Esophagus squamous epithelium (tissue), 4 donors: ENCODE measurements at regions not wholly inside any gene's neighbourhood (a gene's known extent, or its start where the extent isn't known, plus 50 kb on each side); places are given as distances from the start of the nearest gene placed in this dataset.

Experiments used
- POLR2A ChIP-seq, 4 donors: fragments of 450-650 bp; IDR thresholded peaks; one replicate each; pipeline ENCODE4 v1.6.1; 2017; ENCODE audit warnings: antibody characterized with exemption in 4 of 4, mild to moderate bottlenecking in 4 of 4, moderate library complexity in 3 of 4
- TF ChIP-seq, protein P1 (sequence below), 6 experiments: fragments of 450-650 bp in 4 of 6; fragments of 200-600 bp in 2 of 6; sonication (generic) in 2 of 6; IDR thresholded peaks; one replicate each; pipeline ENCODE4 v1.5.1; 2016 to 2019; ENCODE audit warnings: antibody characterized with exemption in 6 of 6, mild to moderate bottlenecking in 4 of 6, moderate library complexity in 4 of 6

DNA sequence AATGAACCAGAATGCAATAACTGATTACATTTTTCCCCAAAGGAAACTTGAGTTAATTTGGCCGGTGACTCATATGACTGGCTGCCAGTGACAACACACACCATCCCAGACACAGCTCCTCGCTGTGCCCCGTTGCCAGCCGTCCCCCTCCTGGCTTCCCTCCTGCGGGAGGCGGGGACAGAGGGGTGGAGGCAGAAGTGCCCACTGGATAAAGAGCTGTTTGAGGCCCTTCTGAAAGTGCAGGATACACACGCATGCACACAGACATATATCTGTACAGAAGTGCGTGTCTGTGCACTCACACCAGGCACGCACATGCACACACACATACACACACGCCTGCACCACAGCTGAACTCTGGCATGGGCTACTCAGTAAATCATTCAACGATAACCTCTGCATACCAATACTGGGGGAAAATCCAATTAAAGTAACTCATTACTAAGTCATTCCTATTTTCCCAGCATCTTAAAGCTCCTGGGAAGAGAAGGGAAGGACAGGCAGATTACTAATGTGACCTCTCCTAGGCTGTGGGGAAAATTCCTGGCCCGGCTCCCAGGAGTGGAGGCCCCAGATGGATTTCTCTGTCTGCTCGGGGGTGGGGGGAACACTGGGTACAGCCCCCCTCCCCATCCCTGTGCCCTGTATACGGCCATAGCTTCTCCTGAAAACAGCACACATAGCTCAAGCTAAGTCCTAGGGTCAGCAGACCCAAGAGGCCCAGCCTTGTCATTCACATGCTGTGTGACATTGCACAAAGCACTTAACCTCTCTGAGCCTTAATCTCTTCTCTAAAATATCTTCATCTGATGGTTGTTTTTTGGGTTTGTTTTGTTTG, 52.3 kb upstream of the MYL10 start:
- TF ChIP-seq, protein P1, sequence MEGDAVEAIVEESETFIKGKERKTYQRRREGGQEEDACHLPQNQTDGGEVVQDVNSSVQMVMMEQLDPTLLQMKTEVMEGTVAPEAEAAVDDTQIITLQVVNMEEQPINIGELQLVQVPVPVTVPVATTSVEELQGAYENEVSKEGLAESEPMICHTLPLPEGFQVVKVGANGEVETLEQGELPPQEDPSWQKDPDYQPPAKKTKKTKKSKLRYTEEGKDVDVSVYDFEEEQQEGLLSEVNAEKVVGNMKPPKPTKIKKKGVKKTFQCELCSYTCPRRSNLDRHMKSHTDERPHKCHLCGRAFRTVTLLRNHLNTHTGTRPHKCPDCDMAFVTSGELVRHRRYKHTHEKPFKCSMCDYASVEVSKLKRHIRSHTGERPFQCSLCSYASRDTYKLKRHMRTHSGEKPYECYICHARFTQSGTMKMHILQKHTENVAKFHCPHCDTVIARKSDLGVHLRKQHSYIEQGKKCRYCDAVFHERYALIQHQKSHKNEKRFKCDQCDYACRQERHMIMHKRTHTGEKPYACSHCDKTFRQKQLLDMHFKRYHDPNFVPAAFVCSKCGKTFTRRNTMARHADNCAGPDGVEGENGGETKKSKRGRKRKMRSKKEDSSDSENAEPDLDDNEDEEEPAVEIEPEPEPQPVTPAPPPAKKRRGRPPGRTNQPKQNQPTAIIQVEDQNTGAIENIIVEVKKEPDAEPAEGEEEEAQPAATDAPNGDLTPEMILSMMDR (IDR thresholded peaks at IDR 0.05) = no peak
- TF ChIP-seq POLR2A (IDR thresholded peaks at IDR 0.05) = no peak
